SK-N-SH treated with all-trans-retinoic acid at 6 μM for 48 hours (cell line): ENCODE measurements at regions not wholly inside any gene's neighbourhood (a gene's known extent, or its start where the extent isn't known, plus 50 kb on each side); places are given as distances from the start of the nearest gene placed in this dataset.

Source experiments
- ARNTL ChIP-seq: fragments of 450-650 bp; formaldehyde crosslinking; IDR thresholded peaks from 2 replicates; pipeline ENCODE4 v1.5.0; 2020; ENCODE audit warnings: low read depth, mild to moderate bottlenecking, moderate library complexity, borderline replicate concordance
- BACH2 ChIP-seq: fragments of 250-450 bp; sonication (Bioruptor Pico); IDR thresholded peaks from 2 replicates; pipeline ENCODE4 v1.9.0; 2021; ENCODE audit warnings: mild to moderate bottlenecking, borderline replicate concordance
- CREB5 ChIP-seq: fragments of 250-450 bp; sonication (Bioruptor Pico); IDR thresholded peaks from 2 replicates; pipeline ENCODE4 v1.5.1; 2020; ENCODE audit warnings: low read depth, mild to moderate bottlenecking, moderate library complexity
- ESRRG ChIP-seq: fragments of 250-450 bp; sonication (Bioruptor Pico); IDR thresholded peaks from 2 replicates; pipeline ENCODE4 v1.6.1; 2021; ENCODE audit warnings: mild to moderate bottlenecking
- GLIS3 ChIP-seq: fragments of 250-450 bp; sonication (Bioruptor Pico); IDR thresholded peaks from 2 replicates; pipeline ENCODE4 v1.5.0; 2020; ENCODE audit warnings: mild to moderate bottlenecking, moderate library complexity
- ISL1 ChIP-seq: fragments of 250-450 bp; sonication (Bioruptor Pico); IDR thresholded peaks from 2 replicates; pipeline ENCODE4 v2.1.2; 2022; ENCODE audit warnings: mild to moderate bottlenecking, moderate library complexity
- PATZ1 ChIP-seq: fragments of 250-450 bp; sonication (Bioruptor Pico); IDR thresholded peaks from 2 replicates; pipeline ENCODE4 v1.8.0; 2020; ENCODE audit warnings: mild to moderate bottlenecking, moderate library complexity, borderline replicate concordance
- SNAI2 ChIP-seq: fragments of 250-450 bp; sonication (Bioruptor Pico); IDR thresholded peaks from 2 replicates; pipeline ENCODE4 v1.5.0; 2020; ENCODE audit warnings: mild to moderate bottlenecking, moderate library complexity
- TCF4 ChIP-seq: fragments of 250-450 bp; sonication (Bioruptor Pico); IDR thresholded peaks from 2 replicates; pipeline ENCODE4 v1.8.0; 2021; ENCODE audit warnings: mild to moderate bottlenecking, moderate library complexity, borderline replicate concordance
- TOX ChIP-seq: fragments of 250-450 bp; sonication (Bioruptor Pico); IDR thresholded peaks from 2 replicates; pipeline ENCODE4 v1.8.0; 2021; ENCODE audit warnings: mild to moderate bottlenecking, moderate library complexity, borderline replicate concordance
- ZC3H10 ChIP-seq: fragments of 250-450 bp; sonication (Bioruptor Pico); IDR thresholded peaks from 2 replicates; pipeline ENCODE4 v1.5.1; 2021; ENCODE audit warnings: mild to moderate bottlenecking, moderate library complexity
- ZFP30 ChIP-seq: fragments of 450-650 bp; formaldehyde crosslinking; IDR thresholded peaks from 2 replicates; pipeline ENCODE4 v1.5.0; 2022; ENCODE audit warnings: mild to moderate bottlenecking, moderate library complexity
- ZNF8 ChIP-seq: fragments of 450-650 bp; formaldehyde crosslinking; IDR thresholded peaks from 2 replicates; pipeline ENCODE4 v1.5.0; 2020; ENCODE audit warnings: mild to moderate bottlenecking, moderate library complexity

- TF ChIP-seq PATZ1 (CRISPR knock-in tag) (no peak), ZC3H10 (no peak), ZFP30 (CRISPR knock-in tag) (no peak), ARNTL (no peak), BACH2 (CRISPR knock-in tag) (no peak), GLIS3 (CRISPR knock-in tag) (no peak), TOX (no peak), SNAI2 (CRISPR knock-in tag) (no peak), ESRRG (CRISPR knock-in tag) (no peak), ISL1 (CRISPR knock-in tag) (no peak), ZNF8 (CRISPR knock-in tag) (no peak), CREB5 (CRISPR knock-in tag) (no peak), TCF4 (no peak)
Measured at GRCh38 chr2:122080871-122081270, 325.4 kb downstream of the TSN start.
